ENCODE measurements at regions not wholly inside any gene's neighbourhood (a gene's known extent, or its start where the extent isn't known, plus 50 kb on each side); places are given as distances from the start of the nearest gene placed in this dataset.

- Histone ChIP-seq H3K4me1 (ENCODE audit: low read depth) (no peaks in the 10 kb centered on the region), H3K36me3 (ENCODE audit: low read depth) (no peaks in the 10 kb centered on the region), H3K4me3 (no peak overlapping the region), H3K9me3 (no peaks in the 10 kb centered on the region)
- intact Hi-C loops (cut with DNase I, micrococcal nuclease): no loop called here
- ATAC-seq (no peak), DNase-seq (no peak)
- no peak for TF ChIP-seq CTCF (IDR thresholded peaks at IDR 0.05)
These were observed 170.0 kb downstream of the TMEM38B start for GRCh38 chr9:105864248-105864898.

DNA sequence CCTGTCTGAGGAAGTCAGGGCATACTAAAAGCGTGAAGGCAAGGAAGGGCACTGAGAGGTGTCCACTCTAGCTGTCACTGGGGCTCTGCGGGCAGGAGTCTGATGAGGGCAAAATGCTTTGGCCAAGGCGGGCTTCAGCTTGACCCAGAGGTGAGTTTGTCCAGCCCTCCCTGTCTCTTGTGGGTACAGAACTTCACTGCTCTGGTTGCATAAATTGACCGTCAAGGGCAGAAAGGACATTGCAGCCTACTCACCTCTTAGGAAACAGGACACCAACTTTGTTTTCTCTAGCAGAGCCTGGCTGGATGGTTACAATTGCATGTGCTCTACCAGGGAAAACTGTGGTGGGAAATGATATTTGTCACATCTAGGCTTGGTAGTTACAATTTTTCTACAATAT, 170.9 kb downstream of the TMEM38B start:
- Histone ChIP-seq H3K9me3 (no peaks in the 10 kb centered on the region), H3K36me3 (ENCODE audit: low read depth) (no peaks in the 10 kb centered on the region), H3K4me3 (no peak overlapping the region), H3K4me1 (ENCODE audit: low read depth) (no peaks in the 10 kb centered on the region)
- intact Hi-C loops (cut with DNase I, micrococcal nuclease): no loop called here
- ATAC-seq: no peak
- no peak for TF ChIP-seq CTCF (IDR thresholded peaks at IDR 0.05)
- DNase-seq: no peak

DNA sequence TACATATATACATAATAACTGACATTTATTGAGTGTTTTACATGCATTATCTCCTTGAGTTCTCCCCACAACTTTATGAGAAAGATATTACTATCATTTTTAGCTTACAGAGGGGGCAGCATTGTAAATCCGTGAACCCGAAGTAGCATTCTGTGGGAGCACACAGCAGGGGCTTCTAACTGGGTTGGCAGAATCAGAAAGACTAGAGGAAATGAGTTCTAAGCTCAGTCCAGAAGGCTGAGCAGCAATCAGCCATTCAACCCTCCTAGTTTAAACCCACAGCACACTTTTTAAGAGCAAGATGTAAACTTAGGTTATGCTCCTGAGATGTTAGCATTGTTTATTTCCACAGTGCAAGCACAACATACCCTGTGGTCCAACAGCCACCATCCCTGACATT, 177.2 kb downstream of the TMEM38B start:
- Histone ChIP-seq H3K4me1 (ENCODE audit: low read depth) (no peaks in the 10 kb centered on the region), H3K36me3 (ENCODE audit: low read depth) (no peaks in the 10 kb centered on the region), H3K9me3 (no peaks in the 10 kb centered on the region), H3K4me3 (no peak overlapping the region)
- intact Hi-C loops (cut with DNase I, micrococcal nuclease): no loop called here
- no peak for DNase-seq
- no peak for TF ChIP-seq CTCF (IDR thresholded peaks at IDR 0.05)
- ATAC-seq: no peak

DNA sequence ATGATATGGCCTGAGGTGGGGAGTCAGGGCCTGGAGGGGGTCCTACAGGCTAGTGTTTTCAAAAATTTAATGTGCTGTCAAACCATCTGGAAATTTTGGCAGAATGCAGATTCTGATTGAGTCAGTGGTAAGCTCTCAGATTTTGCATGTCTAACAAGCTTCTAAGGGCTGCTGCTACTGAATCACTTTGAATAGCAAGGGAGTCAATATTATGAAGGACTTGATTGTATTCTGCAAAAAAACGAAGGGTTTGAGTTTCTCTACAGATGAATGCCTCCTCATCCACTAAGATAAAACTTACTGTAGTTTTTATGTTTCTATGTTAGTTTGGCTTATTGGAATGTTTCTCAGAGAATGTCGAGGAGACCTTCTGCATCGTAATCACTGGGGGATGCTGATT, 179.5 kb downstream of the TMEM38B start:
- DNase-seq (no peak), ATAC-seq (no peak)
- H3K4me3 ChIP-seq: no peak overlapping the region
- intact Hi-C loops (cut with DNase I, micrococcal nuclease): no loop called here
- no peaks in the 10 kb centered on the region for H3K36me3 ChIP-seq (ENCODE audit: low read depth)
- TF ChIP-seq CTCF (IDR thresholded peaks at IDR 0.05): no peak
- no peaks in the 10 kb centered on the region for H3K9me3 ChIP-seq
- no peaks in the 10 kb centered on the region for H3K4me1 ChIP-seq (ENCODE audit: low read depth)

- TF ChIP-seq CTCF (IDR thresholded peaks at IDR 0.05): no peak
- H3K36me3 ChIP-seq (ENCODE audit: low read depth): no peaks in the 10 kb centered on the region
- ATAC-seq (no peak), DNase-seq (no peak)
- H3K4me1 ChIP-seq (ENCODE audit: low read depth): no peaks in the 10 kb centered on the region
- no peaks in the 10 kb centered on the region for H3K9me3 ChIP-seq
- intact Hi-C loops (cut with DNase I, micrococcal nuclease): no loop called here
- no peak overlapping the region for H3K4me3 ChIP-seq
These were observed 183.4 kb downstream of the TMEM38B start for GRCh38 chr9:105877721-105878120.

DNA sequence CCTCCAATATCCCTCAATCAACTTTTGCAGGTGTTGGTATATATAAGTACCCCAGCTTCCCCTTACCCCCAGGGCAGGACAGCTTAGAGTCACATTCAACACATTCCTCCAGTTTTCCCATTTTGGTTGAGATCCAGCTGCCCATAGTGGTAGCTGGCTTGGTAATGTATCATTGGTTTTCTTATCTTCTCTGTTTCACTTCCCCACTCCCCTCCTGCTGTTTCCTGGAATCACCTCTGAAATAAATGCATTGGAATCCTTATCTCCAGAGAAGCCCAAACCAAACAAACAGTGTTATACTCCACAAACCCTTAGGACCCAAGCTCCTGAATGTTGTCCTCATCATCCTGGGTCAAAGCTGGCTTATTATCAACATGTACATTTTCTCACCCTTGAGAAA, 184.8 kb downstream of the TMEM38B start:
- ATAC-seq (no peak), DNase-seq (no peak)
- Histone ChIP-seq H3K4me3 (no peak overlapping the region), H3K9me3 (no peaks in the 10 kb centered on the region), H3K36me3 (ENCODE audit: low read depth) (no peaks in the 10 kb centered on the region), H3K4me1 (ENCODE audit: low read depth) (no peaks in the 10 kb centered on the region)
- intact Hi-C loops (cut with DNase I, micrococcal nuclease): no loop called here
- no peak for TF ChIP-seq CTCF (IDR thresholded peaks at IDR 0.05)
